ENCODE measurements at regions not wholly inside any gene's neighbourhood (a gene's known extent, or its start where the extent isn't known, plus 50 kb on each side); places are given as distances from the start of the nearest gene placed in this dataset.

- Histone ChIP-seq H3K9ac (replicated peaks in 1 of 4; ENCODE audit: extremely low read depth in 1 of 4, low read depth in 3 of 4, low read length in 3 of 4) (no peak overlapping the region), H3K18ac (ENCODE audit: extremely low read depth, low read length) (no peak overlapping the region), H2AFZ (ENCODE audit: low read length) (no peak overlapping the region), H3K4ac (replicated peaks; ENCODE audit: insufficient read length, low read depth, low read length) (no peak overlapping the region), H2BK5ac (ENCODE audit: low read depth, low read length) (no peak overlapping the region), H2BK15ac (ENCODE audit: low read length) (no peak overlapping the region), H3K4me2 (ENCODE audit: insufficient read depth in 1 of 2, low read depth in 2 of 2, low read length in 2 of 2) (no peak overlapping the region), H3K79me2 (ENCODE audit: control insufficient read depth in 1 of 2, insufficient read depth in 2 of 2, low read length in 2 of 2) (no peaks in the 10 kb centered on the region), H4K8ac (ENCODE audit: extremely low read depth, insufficient read depth, low read length) (no peak overlapping the region), H3K27me3 (replicated peaks in 1 of 4; ENCODE audit: control insufficient read depth in 3 of 4, extremely low read depth in 1 of 4, insufficient read depth in 3 of 4, low read length in 3 of 4) (no peaks in the 10 kb centered on the region), H2BK120ac (replicated peaks; ENCODE audit: low read depth, low read length) (no peak overlapping the region), H3K27ac (ENCODE audit: low read depth, low read length) (no peak overlapping the region), H3K4me3 (ENCODE audit: extremely low read depth in 1 of 4, insufficient read depth in 2 of 4, low read depth in 3 of 4, low read length in 4 of 4) (no peak overlapping the region), H2AK5ac (ENCODE audit: low read depth, low read length) (no peak overlapping the region), H2BK20ac (ENCODE audit: low read length) (no peak overlapping the region), H3K14ac (ENCODE audit: insufficient read length) (no peak overlapping the region), H3K79me1 (ENCODE audit: low read depth, low read length) (no peaks in the 10 kb centered on the region), H3K56ac (replicated peaks; ENCODE audit: insufficient read length, low read depth, low read length) (no peak overlapping the region), H3K36me3 (ENCODE audit: control insufficient read depth in 2 of 4, insufficient read depth in 4 of 4, low read length in 3 of 4) (no peaks in the 10 kb centered on the region), H3K9me3 (ENCODE audit: insufficient read depth in 2 of 2, low read depth in 1 of 2, low read length in 1 of 2) (no peaks in the 10 kb centered on the region), H4K91ac (replicated peaks; ENCODE audit: insufficient read length, low read length) (no peak overlapping the region), H3K23me2 (ENCODE audit: low read depth, low read length) (no peaks in the 10 kb centered on the region), H4K5ac (ENCODE audit: insufficient read length, low read depth, low read length) (no peak overlapping the region), H2BK12ac (ENCODE audit: low read depth, low read length) (no peak overlapping the region), H3K4me1 (replicated peaks in 1 of 4; ENCODE audit: control insufficient read depth in 3 of 4, insufficient read depth in 4 of 4, low read length in 3 of 4) (peaks cover 2 to 12% (median 7%) of the 10 kb centered on the region in 4 experiments; a peak in 6 of 7 replicates), H4K20me1 (replicated peaks in 1 of 2; ENCODE audit: control insufficient read depth in 1 of 2, insufficient read depth in 2 of 2, low read length in 2 of 2) (no peaks in the 10 kb centered on the region), H3K23ac (ENCODE audit: insufficient read length) (no peak overlapping the region)
- ChIA-PET POLR2A (ENCODE audit: partially characterized antibody) (no interaction called here), CTCF (ENCODE audit: partially characterized antibody) (no interaction called here)
- FAIRE-seq: no peak
- WGBS, 2 experiments (ENCODE audit: extremely low coverage in 1 of 2, insufficient coverage in 1 of 2, insufficient read length in 1 of 2, insufficient replicate concordance in 2 of 2, low coverage in 1 of 2, low lambda C conversion rate in 2 of 2, missing lambda C conversion rate in 1 of 2): 84% methylated on average over 2 of the region's 2 CpGs; no CpG with 5 or more reads in 1 of the 2 experiments
- no peak for DNase-seq (ENCODE audit: low read depth in 1 of 2, low spot score in 2 of 2)
- TF ChIP-seq RAD21 (IDR thresholded peaks at IDR 0.05 in 1 of 2, conservative IDR thresholded peaks at IDR 0.05 in 1 of 2; ENCODE audit: low read depth in 2 of 2, low read length in 2 of 2) (no peak), RNF2 (IDR thresholded peaks at IDR 0.05; ENCODE audit: borderline replicate concordance, low read depth, low read length, missing control alignments, poor library complexity, severe bottlenecking) (no peak), BACH1 (IDR thresholded peaks at IDR 0.05; ENCODE audit: low read length) (no peak), CHD2 (IDR thresholded peaks at IDR 0.05; ENCODE audit: low read length) (no peak), SAP30 (IDR thresholded peaks at IDR 0.05; ENCODE audit: insufficient read depth, insufficient replicate concordance, low read length) (no peak), JUN (IDR thresholded peaks at IDR 0.05; ENCODE audit: low read depth, low read length) (no peak), RXRA (IDR thresholded peaks at IDR 0.05; ENCODE audit: insufficient read depth, low read depth, low read length) (no peak), CTBP2 (IDR thresholded peaks at IDR 0.05; ENCODE audit: borderline replicate concordance, insufficient read depth, insufficient read length, low read length) (no peak), NRF1 (IDR thresholded peaks at IDR 0.05; ENCODE audit: low read depth, low read length) (no peak), TAF1 (IDR thresholded peaks at IDR 0.05; ENCODE audit: low read depth, low read length) (no peak), CEBPB (IDR thresholded peaks at IDR 0.05; ENCODE audit: low read depth, low read length) (no peak), SUZ12 (IDR thresholded peaks at IDR 0.05; ENCODE audit: low read length) (no peak), GABPA (IDR thresholded peaks at IDR 0.05; ENCODE audit: borderline replicate concordance, insufficient read depth, low read length) (no peak), EP300 (IDR thresholded peaks at IDR 0.05; ENCODE audit: borderline replicate concordance in 1 of 2, low read depth in 2 of 2, low read length in 2 of 2) (no peak), SP2 (IDR thresholded peaks at IDR 0.05; ENCODE audit: low read length) (no peak)
These were observed 204.4 kb upstream of the MEX3C start for GRCh38 chr18:51401912-51402311.
